H1 (cell line): ENCODE measurements at regions not wholly inside any gene's neighbourhood (a gene's known extent, or its start where the extent isn't known, plus 50 kb on each side); places are given as distances from the start of the nearest gene placed in this dataset.

Experiments
- CTCF ChIA-PET: fragments of 300-600 bp; sonication (Branson Sonifier 250); formaldehyde crosslinking; loops from one replicate; lab custom pipeline; 2021; ENCODE audit not compliant: partially characterized antibody; lab: Charles Lee
- POLR2A ChIA-PET: fragments of 300-600 bp; sonication (Branson Sonifier 250); formaldehyde crosslinking; loops from one replicate; lab custom pipeline; 2021; ENCODE audit warnings: inconsistent platforms; ENCODE audit not compliant: partially characterized antibody; lab: Charles Lee
- DNase-seq, 2 experiments: peaks; one replicate each; pipeline versions ENCODE4 v3.0.0 to v3.0.0-alpha.2; 2010 to 2022; ENCODE audit warnings: low spot score in 2 of 2, low read depth in 1 of 2, mixed read lengths in 1 of 2
- FAIRE-seq: peaks from 2 replicates; lab custom pipeline; 2011; peaks lifted over from hg19 to GRCh38; lab: Jason Lieb, UNC
- H2AFZ ChIP-seq: 2 replicates; pipeline ENCODE4 v1.8.1; 2012; ENCODE audit warnings: low read length, inconsistent platforms
- H2AK5ac ChIP-seq: 2 replicates; pipeline ENCODE4 v1.6.1; 2013; ENCODE audit warnings: low read depth, low read length
- H2BK120ac ChIP-seq: replicated peaks from 2 replicates; pipeline ENCODE3; 2013; ENCODE audit warnings: low read depth, low read length, inconsistent platforms
- H2BK12ac ChIP-seq: 2 replicates; pipeline ENCODE4 v1.6.1; 2013; ENCODE audit warnings: low read depth, low read length
- H2BK15ac ChIP-seq: 2 replicates; pipeline ENCODE4 v1.6.1; 2013; ENCODE audit warnings: low read length
- H2BK20ac ChIP-seq: 2 replicates; pipeline ENCODE4 v1.6.1; 2013; ENCODE audit warnings: low read length
- H2BK5ac ChIP-seq: 2 replicates; pipeline ENCODE4 v1.6.1; 2013; ENCODE audit warnings: low read depth, low read length
- H3K14ac ChIP-seq: 2 replicates; pipeline ENCODE4 v1.6.1; 2013; ENCODE audit warnings: inconsistent platforms; ENCODE audit not compliant: insufficient read length
- H3K18ac ChIP-seq: 2 replicates; pipeline ENCODE4 v1.6.1; 2013; ENCODE audit warnings: low read length; ENCODE audit errors: extremely low read depth
- H3K23ac ChIP-seq: 2 replicates; pipeline ENCODE4 v1.6.1; 2013; ENCODE audit warnings: inconsistent platforms; ENCODE audit not compliant: insufficient read length
- H3K23me2 ChIP-seq: 2 replicates; pipeline ENCODE4 v1.6.1; 2013; ENCODE audit warnings: low read depth, low read length
- H3K27ac ChIP-seq: 2 replicates; pipeline ENCODE4 v1.6.1; 2011; ENCODE audit warnings: low read depth, low read length, inconsistent platforms
- H3K27me3 ChIP-seq, 4 experiments: replicated peaks in 1 of 4; 1 replicate in 1 of 4; 2 replicates in 3 of 4; pipeline versions ENCODE4 v1.6.1 to v1.8.1; 2011 to 2013; ENCODE audit warnings: low read length in 3 of 4, mild to moderate bottlenecking in 3 of 4, inconsistent platforms in 2 of 4, mixed read lengths in 2 of 4, moderate library complexity in 1 of 4; ENCODE audit not compliant: control insufficient read depth in 3 of 4, insufficient read depth in 3 of 4; ENCODE audit errors: extremely low read depth in 1 of 4
- H3K36me3 ChIP-seq, 4 experiments: 2 replicates each; pipeline versions ENCODE4 v1.6.1 to v1.8.1; 2011 to 2013; ENCODE audit warnings: mild to moderate bottlenecking in 4 of 4, low read length in 3 of 4, moderate library complexity in 2 of 4, control low read depth in 1 of 4, inconsistent platforms in 1 of 4; ENCODE audit not compliant: insufficient read depth in 4 of 4, control insufficient read depth in 2 of 4
- H3K4ac ChIP-seq: replicated peaks from 2 replicates; pipeline ENCODE3; 2013; ENCODE audit warnings: low read length, low read depth, mixed read lengths, inconsistent platforms; ENCODE audit not compliant: insufficient read length
- H3K4me1 ChIP-seq, 4 experiments: replicated peaks in 1 of 4; 1 replicate in 1 of 4; 2 replicates in 3 of 4; pipeline versions ENCODE4 v1.6.1 to v1.8.1; 2011 to 2013; ENCODE audit warnings: low read length in 3 of 4, inconsistent platforms in 2 of 4, mixed read lengths in 1 of 4; ENCODE audit not compliant: insufficient read depth in 4 of 4, control insufficient read depth in 3 of 4
- H3K4me2 ChIP-seq, 2 experiments: 2 replicates each; pipeline versions ENCODE4 v1.6.1 to v1.8.1; 2011 to 2013; ENCODE audit warnings: low read depth in 2 of 2, low read length in 2 of 2, control low read depth in 1 of 2, inconsistent platforms in 1 of 2, mild to moderate bottlenecking in 1 of 2; ENCODE audit not compliant: insufficient read depth in 1 of 2
- H3K4me3 ChIP-seq, 4 experiments: fragments of 200-600, 300-600 bp in 1 of 4; sonication (generic), shearing (Covaris generic), sonication (Bioruptor Twin) in 1 of 4; 2 replicates each; pipeline versions ENCODE4 v1.5.1 to v1.8.1; 2011 to 2016; ENCODE audit warnings: low read length in 4 of 4, low read depth in 3 of 4, control low read depth in 2 of 4, inconsistent platforms in 2 of 4, mild to moderate bottlenecking in 2 of 4, mixed read lengths in 1 of 4, moderate library complexity in 1 of 4; ENCODE audit not compliant: insufficient read depth in 2 of 4; ENCODE audit errors: extremely low read depth in 1 of 4
- H3K56ac ChIP-seq: replicated peaks from 2 replicates; pipeline ENCODE3; 2013; ENCODE audit warnings: low read depth, mild to moderate bottlenecking, mixed read lengths, low read length, inconsistent platforms; ENCODE audit not compliant: insufficient read length
- H3K79me1 ChIP-seq: 2 replicates; pipeline ENCODE4 v1.6.1; 2013; ENCODE audit warnings: low read depth, low read length, control low read depth
- H3K79me2 ChIP-seq, 2 experiments: 2 replicates each; pipeline versions ENCODE4 v1.6.1 to v1.8.1; 2012 to 2013; ENCODE audit warnings: low read length in 2 of 2, mild to moderate bottlenecking in 2 of 2, inconsistent platforms in 1 of 2; ENCODE audit not compliant: insufficient read depth in 2 of 2, control insufficient read depth in 1 of 2
- H3K9ac ChIP-seq, 4 experiments: replicated peaks in 1 of 4; 1 replicate in 1 of 4; 2 replicates in 3 of 4; pipeline versions ENCODE4 v1.6.1 to v1.8.1; 2011 to 2013; ENCODE audit warnings: low read depth in 3 of 4, low read length in 3 of 4, control low read depth in 2 of 4, mild to moderate bottlenecking in 2 of 4, moderate library complexity in 2 of 4, inconsistent platforms in 1 of 4; ENCODE audit errors: extremely low read depth in 1 of 4
- H3K9me3 ChIP-seq, 2 experiments: 2 replicates each; pipeline versions ENCODE4 v1.6.1 to v1.8.1; 2012 to 2013; ENCODE audit warnings: mild to moderate bottlenecking in 2 of 2, moderate library complexity in 2 of 2, control low read depth in 1 of 2, inconsistent platforms in 1 of 2, low read depth in 1 of 2, low read length in 1 of 2, mixed read lengths in 1 of 2; ENCODE audit not compliant: insufficient read depth in 2 of 2
- H4K20me1 ChIP-seq, 2 experiments: replicated peaks in 1 of 2; 2 replicates each; pipeline versions ENCODE3 to v1.8.1; 2011 to 2013; ENCODE audit warnings: inconsistent platforms in 2 of 2, low read length in 2 of 2, mild to moderate bottlenecking in 1 of 2; ENCODE audit not compliant: insufficient read depth in 2 of 2, control insufficient read depth in 1 of 2
- H4K5ac ChIP-seq: 2 replicates; pipeline ENCODE4 v1.6.1; 2013; ENCODE audit warnings: low read length, low read depth, mixed read lengths, inconsistent platforms; ENCODE audit not compliant: insufficient read length
- H4K8ac ChIP-seq: 2 replicates; pipeline ENCODE4 v1.8.0; 2013; ENCODE audit warnings: mild to moderate bottlenecking, moderate library complexity, low read length, inconsistent platforms; ENCODE audit not compliant: insufficient read depth; ENCODE audit errors: extremely low read depth
- H4K91ac ChIP-seq: replicated peaks from 2 replicates; pipeline ENCODE3; 2013; ENCODE audit warnings: low read length, mixed read lengths, inconsistent platforms; ENCODE audit not compliant: insufficient read length
- HDAC2 ChIP-seq, 2 experiments: fragments of 300-600 bp in 1 of 2; sonication (generic) in 1 of 2; IDR thresholded peaks; 2 replicates each; pipeline ENCODE4 v1.6.1; 2011 to 2012; ENCODE audit warnings: low read depth in 2 of 2, low read length in 2 of 2, mild to moderate bottlenecking in 2 of 2, moderate library complexity in 2 of 2, borderline replicate concordance in 1 of 2, inconsistent platforms in 1 of 2
- JUN ChIP-seq: IDR thresholded peaks from 2 replicates; pipeline ENCODE4 v1.6.1; 2011; ENCODE audit warnings: low read depth, mild to moderate bottlenecking, improper control_type of control experiment, low read length
- PHF8 ChIP-seq: fragments of 200-600 bp; sonication (generic); conservative IDR thresholded peaks from 2 replicates; pipeline ENCODE4 v1.7.1; 2012; ENCODE audit warnings: low read depth, mild to moderate bottlenecking, inconsistent platforms, low read length, moderate library complexity
- POLR2A ChIP-seq, 2 experiments: IDR thresholded peaks; 1 replicate in 1 of 2; 2 replicates in 1 of 2; pipeline ENCODE4 v1.6.1; 2011; ENCODE audit warnings: low read depth in 2 of 2, low read length in 2 of 2, mild to moderate bottlenecking in 2 of 2; ENCODE audit errors: control extremely low read depth in 1 of 2
- SAP30 ChIP-seq: fragments of 300-600 bp; sonication (generic); IDR thresholded peaks from 2 replicates; pipeline ENCODE4 v1.7.1; 2012; ENCODE audit warnings: low read length, moderate library complexity, mild to moderate bottlenecking, inconsistent platforms; ENCODE audit not compliant: insufficient read depth, insufficient replicate concordance
- SRF ChIP-seq: IDR thresholded peaks from 2 replicates; pipeline ENCODE4 v1.6.1; 2011; ENCODE audit warnings: mild to moderate bottlenecking, low read depth, low read length, moderate library complexity
- SUZ12 ChIP-seq: fragments of 200-600 bp; sonication (generic); IDR thresholded peaks from 2 replicates; pipeline ENCODE4 v1.6.1; 2012; ENCODE audit warnings: mild to moderate bottlenecking, inconsistent platforms, low read length, moderate library complexity, mixed read lengths
- TAF7 ChIP-seq: optimal IDR thresholded peaks from 2 replicates; pipeline ENCODE3; 2011; ENCODE audit warnings: low read depth, mild to moderate bottlenecking, inconsistent platforms, low read length, moderate library complexity, borderline replicate concordance
- TEAD4 ChIP-seq: IDR thresholded peaks from 2 replicates; pipeline ENCODE4 v1.6.1; 2012; ENCODE audit warnings: low read depth, low read length, inconsistent platforms, mixed read lengths
- YY1 ChIP-seq: IDR thresholded peaks from 2 replicates; pipeline ENCODE4 v1.6.1; 2011; ENCODE audit warnings: low read depth, mild to moderate bottlenecking, low read length
- ZNF274 ChIP-seq: IDR thresholded peaks from 2 replicates; pipeline ENCODE4 v1.7.0; 2012; ENCODE audit warnings: low read length, borderline replicate concordance; ENCODE audit errors: extremely low read depth
- WGBS, 2 experiments: shearing (Covaris generic) in 1 of 2; methylation state at CpG; one replicate each; pipeline versions ENCODE4 v1.1.6 to v1.1.7; 2013 to 2015; ENCODE audit warnings: low lambda C conversion rate in 2 of 2, mixed read lengths in 2 of 2, inconsistent platforms in 1 of 2, low coverage in 1 of 2, missing lambda C conversion rate in 1 of 2; ENCODE audit not compliant: insufficient replicate concordance in 2 of 2, insufficient coverage in 1 of 2, insufficient read length in 1 of 2; ENCODE audit errors: extremely low coverage in 1 of 2, missing lambda C conversion rate in 1 of 2; 5-methylcytosine and 5-hydroxymethylcytosine counted together

- no peak overlapping the region for H2BK15ac ChIP-seq
- no peaks in the 10 kb centered on the region for H3K36me3 ChIP-seq
- no peaks in the 10 kb centered on the region for H3K9me3 ChIP-seq
- no peak overlapping the region for H3K27ac ChIP-seq
- H3K23ac ChIP-seq, result no peak overlapping the region
- no peak overlapping the region for H3K18ac ChIP-seq
- no peak overlapping the region for H2AK5ac ChIP-seq
- peaks cover 0 to 5% (median 0%) of the 10 kb centered on the region in 4 experiments; a peak in 2 of 7 replicates for H3K4me1 ChIP-seq
- no peak overlapping the region for H2AFZ ChIP-seq
- no peak for FAIRE-seq
- H3K79me2 ChIP-seq, result no peaks in the 10 kb centered on the region
- H3K9ac ChIP-seq, result no peak overlapping the region
- 92% methylated on average over 3 of the region's 3 CpGs; no CpG with 5 or more reads in 1 of the 2 experiments for WGBS, 2 experiments
- no peak overlapping the region for H2BK12ac ChIP-seq
- H4K91ac ChIP-seq, result no peak overlapping the region
- DNase-seq, result no peak
- no peak overlapping the region for H3K4me2 ChIP-seq
- H3K14ac ChIP-seq, result no peak overlapping the region
- H3K4ac ChIP-seq, result no peak overlapping the region
- CTCF ChIA-PET, result interaction anchor here (1.1 kb wide), 1 partner anchor 377 kb away, joined by 4 read pairs; no protein-coding TSS in a partner anchor
- H3K23me2 ChIP-seq, result no peaks in the 10 kb centered on the region
- no peaks in the 10 kb centered on the region for H3K27me3 ChIP-seq
- H4K20me1 ChIP-seq, result no peaks in the 10 kb centered on the region
- H4K5ac ChIP-seq, result no peak overlapping the region
- no peak overlapping the region for H3K4me3 ChIP-seq
- no peak overlapping the region for H2BK120ac ChIP-seq
- H2BK5ac ChIP-seq, result no peak overlapping the region
- no peak overlapping the region for H4K8ac ChIP-seq
- POLR2A ChIA-PET, result no interaction called here
- TF ChIP-seq SAP30 (no peak), PHF8 (no peak), YY1 (no peak), TEAD4 (no peak), JUN (no peak), POLR2A (IDR thresholded peaks at IDR 0.05; ENCODE audit: control extremely low read depth in 1 of 2, low read depth in 2 of 2, low read length in 2 of 2) (no peak), TAF7 (no peak), HDAC2 (IDR thresholded peaks at IDR 0.05; ENCODE audit: borderline replicate concordance in 1 of 2, low read depth in 2 of 2, low read length in 2 of 2) (no peak), SRF (no peak), SUZ12 (no peak), ZNF274 (no peak)
- H2BK20ac ChIP-seq, result no peak overlapping the region
- no peaks in the 10 kb centered on the region for H3K79me1 ChIP-seq
- no peak overlapping the region for H3K56ac ChIP-seq
Observed at GRCh38 chr4:20044966-20045365, 206.7 kb upstream of the SLIT2 start.
